Fibroblast of skin of abdomen (primary cell): ENCODE measurements at regions not wholly inside any gene's neighbourhood (a gene's known extent, or its start where the extent isn't known, plus 50 kb on each side); places are given as distances from the start of the nearest gene placed in this dataset.

ENCODE experiments used
- DNase-seq: peaks from one replicate; pipeline ENCODE4 v3.0.0-alpha.2; 2013

- no peak for DNase-seq
Measured at GRCh38 chr2:18644115-18644462, 54.7 kb upstream of the NT5C1B start.

- DNase-seq, result no peak
Measured at GRCh38 chr2:18643326-18644114, 54.2 kb upstream of the NT5C1B start.

GRCh38 chr2:18641823-18642222 is 52.5 kb upstream of the NT5C1B start:
- DNase-seq, result no peak

GRCh38 chr2:18639756-18640453 is 50.5 kb upstream of the NT5C1B start:
- DNase-seq, result no peak
